IMR-90 (cell line): ENCODE measurements at regions not wholly inside any gene's neighbourhood (a gene's known extent, or its start where the extent isn't known, plus 50 kb on each side); places are given as distances from the start of the nearest gene placed in this dataset.
A peak's percentile ranks its signal among the peaks of the same experiment; 100 is the strongest.

Experiments used
- ATAC-seq: fragments of 200-7000 bp; cut with Tn5 transposase; 2 replicates; pipeline ENCODE4 v1.9.1; 2020; ENCODE audit warnings: low read depth, mild to moderate bottlenecking, moderate library complexity
- BruUV-seq: library from RNA; stranded (reverse); fragments of 400-500 nt; replicated peaks from 2 replicates; lab custom pipeline; 2021; lab: Mats Ljungman, UMichigan
- CTCF ChIA-PET: fragments of 300-600 bp; formaldehyde crosslinking; extraction: SDS; loops from one replicate; lab custom pipeline; 2021; ENCODE audit warnings: antibody characterized with exemption; lab: Yijun Ruan, JAX
- POLR2A ChIA-PET: fragments of 300-600 bp; sonication (Branson Sonifier 250); formaldehyde crosslinking; loops from one replicate; lab custom pipeline; 2022; ENCODE audit warnings: antibody characterized with exemption; ENCODE audit not compliant: unreplicated experiment; lab: Charles Lee
- DNase-seq: peaks from one replicate; pipeline ENCODE4 v3.0.0; 2013
- H2AFZ ChIP-seq: replicated peaks from 2 replicates; pipeline ENCODE3; 2013; ENCODE audit warnings: low read length, mild to moderate bottlenecking; ENCODE audit not compliant: poor library complexity
- H2AK5ac ChIP-seq: 2 replicates; pipeline ENCODE4 v1.6.1; 2013; ENCODE audit warnings: low read depth, low read length, inconsistent platforms
- H2AK9ac ChIP-seq: replicated peaks from 2 replicates; pipeline ENCODE3; 2013; ENCODE audit warnings: mild to moderate bottlenecking, low read depth, low read length, moderate library complexity; ENCODE audit not compliant: poor library complexity
- H2BK120ac ChIP-seq: 2 replicates; pipeline ENCODE4 v1.6.1; 2013; ENCODE audit warnings: low read depth, low read length, inconsistent platforms
- H2BK15ac ChIP-seq: 3 replicates; pipeline ENCODE4 v1.6.1; 2013; ENCODE audit warnings: low read depth, low read length, inconsistent platforms
- H2BK20ac ChIP-seq: 2 replicates; pipeline ENCODE4 v1.6.1; 2013; ENCODE audit warnings: low read depth, mild to moderate bottlenecking, inconsistent platforms, low read length, moderate library complexity
- H2BK5ac ChIP-seq: 2 replicates; pipeline ENCODE4 v1.6.1; 2013; ENCODE audit warnings: mild to moderate bottlenecking, low read depth, low read length, inconsistent platforms; ENCODE audit not compliant: poor library complexity, severe bottlenecking
- H3K14ac ChIP-seq: replicated peaks from 2 replicates; pipeline ENCODE4 v1.6.1; 2013; ENCODE audit warnings: low read depth, low read length, inconsistent platforms
- H3K18ac ChIP-seq: 2 replicates; pipeline ENCODE4 v1.6.1; 2013; ENCODE audit warnings: low read depth, low read length, control low read depth
- H3K23ac ChIP-seq: 2 replicates; pipeline ENCODE4 v1.6.1; 2013; ENCODE audit warnings: low read depth, low read length, inconsistent platforms
- H3K27ac ChIP-seq: 2 replicates; pipeline ENCODE4 v1.5.1; 2013; ENCODE audit warnings: mild to moderate bottlenecking, control low read depth, low read length; ENCODE audit not compliant: insufficient read depth
- H3K27me3 ChIP-seq: 2 replicates; pipeline ENCODE4 v1.6.1; 2013; ENCODE audit warnings: low read length; ENCODE audit not compliant: control insufficient read depth, insufficient read depth
- H3K36me3 ChIP-seq: 2 replicates; pipeline ENCODE4 v1.6.1; 2013; ENCODE audit warnings: low read length, mixed read lengths; ENCODE audit not compliant: control insufficient read depth, insufficient read depth
- H3K4ac ChIP-seq: 2 replicates; pipeline ENCODE4 v1.6.1; 2013; ENCODE audit warnings: low read depth, low read length, inconsistent platforms
- H3K4me1 ChIP-seq: 2 replicates; pipeline ENCODE4 v1.6.1; 2013; ENCODE audit warnings: low read length, mixed read lengths; ENCODE audit not compliant: control insufficient read depth, insufficient read depth
- H3K4me2 ChIP-seq: 2 replicates; pipeline ENCODE4 v1.6.1; 2013; ENCODE audit warnings: low read depth, mild to moderate bottlenecking, control low read depth, low read length, moderate library complexity
- H3K4me3 ChIP-seq: 2 replicates; pipeline ENCODE4 v1.5.1; 2013; ENCODE audit warnings: low read depth, mild to moderate bottlenecking, control low read depth, low read length, moderate library complexity; ENCODE audit not compliant: insufficient read depth
- H3K56ac ChIP-seq: 2 replicates; pipeline ENCODE4 v1.6.1; 2013; ENCODE audit warnings: low read length, inconsistent platforms; ENCODE audit not compliant: insufficient read depth; ENCODE audit errors: extremely low read depth
- H3K79me1 ChIP-seq, 2 experiments: 2 replicates each; pipeline ENCODE4 v1.6.1; 2013; ENCODE audit warnings: low read length in 2 of 2, inconsistent platforms in 1 of 2, low read depth in 1 of 2
- H3K9ac ChIP-seq: 2 replicates; pipeline ENCODE4 v1.6.1; 2013; ENCODE audit warnings: low read depth, low read length, control low read depth
- H3K9me1 ChIP-seq: 2 replicates; pipeline ENCODE4 v1.6.1; 2013; ENCODE audit warnings: low read length, inconsistent platforms; ENCODE audit not compliant: insufficient read depth
- H3K9me3 ChIP-seq: 2 replicates; pipeline ENCODE4 v1.6.1; 2013; ENCODE audit warnings: low read length; ENCODE audit not compliant: control insufficient read depth, insufficient read depth
- H4K20me1 ChIP-seq: 2 replicates; pipeline ENCODE4 v1.6.1; 2013; ENCODE audit warnings: low read length, inconsistent platforms; ENCODE audit not compliant: insufficient read depth
- H4K5ac ChIP-seq: 2 replicates; pipeline ENCODE4 v1.6.1; 2013; ENCODE audit warnings: mild to moderate bottlenecking, low read depth, low read length, control low read depth
- H4K8ac ChIP-seq, 2 experiments: 2 replicates each; pipeline ENCODE4 v1.6.1; 2013; ENCODE audit warnings: low read depth in 2 of 2, low read length in 2 of 2, control low read depth in 1 of 2, inconsistent platforms in 1 of 2
- H4K91ac ChIP-seq: 2 replicates; pipeline ENCODE4 v1.6.1; 2013; ENCODE audit warnings: low read depth, low read length, inconsistent platforms; ENCODE audit not compliant: insufficient read depth
- MAFK ChIP-seq: IDR thresholded peaks from 2 replicates; pipeline ENCODE4 v1.6.1; 2012; ENCODE audit warnings: low read depth, low read length, improper control_type of control experiment
- MXI1 ChIP-seq: IDR thresholded peaks from 2 replicates; pipeline ENCODE4 v1.6.1; 2012; ENCODE audit warnings: low read depth, mild to moderate bottlenecking, low read length, moderate library complexity, borderline replicate concordance
- WGBS, 2 experiments: methylation state at CpG; one replicate each; pipeline versions ENCODE4 v1.1.5 to v1.1.7; 2013; ENCODE audit warnings: missing lambda C conversion rate in 2 of 2; ENCODE audit not compliant: insufficient read length in 1 of 2; ENCODE audit errors: extremely low coverage in 2 of 2; 5-methylcytosine and 5-hydroxymethylcytosine counted together
- dilution Hi-C: fragments of 300-500 bp; cut with HindIII; formaldehyde crosslinking; loops from one replicate; pipeline ENCODE4 v1.14.3; 2018; ENCODE audit warnings: low sequenced_read_pairs; ENCODE audit not compliant: unreplicated experiment
- in situ Hi-C: fragments of 300-500 bp; cut with MboI; formaldehyde crosslinking; loops from 3 replicates; pipeline ENCODE4 v1.14.3; 2019; ENCODE audit warnings: low sequenced_read_pairs, inconsistent platforms, mixed read lengths
- intact Hi-C: fragments of 100-400 bp; cut with micrococcal nuclease; formaldehyde crosslinking; loops from 2 replicates; pipeline ENCODE4 v1.10.0; 2022

GRCh38 chr1:55632906-55633305, 417.7 kb upstream of the USP24 start:
- Histone ChIP-seq H2BK5ac (peak overlapping the region; percentile 37), H4K8ac (peak overlapping the region; percentile 4 to 27; a peak in 2 of 4 replicates), H2AFZ (peak overlapping the region; percentile 71), H3K4ac (peak overlapping the region; percentile 64), H3K4me1 (peaks cover 15% of the 10 kb centered on the region), H3K27ac (peak overlapping the region; percentile 85; the same call in 1 of the 2 replicates), H2BK120ac (peak overlapping the region; percentile 75), H3K27me3 (no peaks in the 10 kb centered on the region), H4K5ac (peak overlapping the region; percentile 65), H3K14ac (peak overlapping the region; percentile 66; the same call in 1 of the 2 replicates), H3K4me3 (no peak overlapping the region), H3K9ac (peak overlapping the region; percentile 18; the same call in 1 of the 2 replicates), H2BK20ac (peak overlapping the region; percentile 60), H3K9me3 (peaks cover 3% of the 10 kb centered on the region; the same call in 1 of the 2 replicates), H2AK9ac (no peak overlapping the region), H3K56ac (no peak overlapping the region), H3K36me3 (no peaks in the 10 kb centered on the region), H4K91ac (0 out of 2 replicates have a peak overlapping the region, but pooled peaks have one; percentile 27), H4K20me1 (no peaks in the 10 kb centered on the region), H3K23ac (no peak overlapping the region), H3K18ac (peak overlapping the region; percentile 94), H3K79me1 (no peaks in the 10 kb centered on the region), H2AK5ac (no peak overlapping the region; the same call in 1 of the 2 replicates), H2BK15ac (peak overlapping the region; percentile 66; the same call in 2 of the 3 replicates), H3K9me1 (0 out of 2 replicates have a peak, but pooled peaks cover 3% of the 10 kb centered on the region), H3K4me2 (peak overlapping the region; percentile 48; the same call in 1 of the 2 replicates)
- dilution Hi-C loops, result no loop called here
- 50% methylated on average over 1 of the region's 2 CpGs; no CpG with 5 or more reads in 1 of the 2 experiments for WGBS, 2 experiments
- in situ Hi-C loops, result no loop called here
- intact Hi-C loops, result loop anchor here (10.0 kb wide), 1 partner anchor 118 kb away; no protein-coding TSS in a partner anchor
- DNase-seq, result peak; percentile 12
- BruUV-seq, result no TSS peak
- TF ChIP-seq MXI1, result no peak
- 0 out of 2 replicates have a peak, but pooled peaks have one; percentile 13 for TF ChIP-seq MAFK
- ATAC-seq, result peak; percentile 35
- POLR2A ChIA-PET, result no interaction called here
- CTCF ChIA-PET, result no interaction called here
